Parathyroid adenoma (tissue), 2 donors: ENCODE measurements at regions not wholly inside any gene's neighbourhood (a gene's known extent, or its start where the extent isn't known, plus 50 kb on each side); places are given as distances from the start of the nearest gene placed in this dataset.

Experiments
- H2AFZ ChIP-seq: fragments of 300-600 bp; sonication (generic); one replicate; pipeline ENCODE4 v1.7.0; 2017; ENCODE audit warnings: antibody characterized with exemption, mild to moderate bottlenecking
- H3K27ac ChIP-seq: fragments of 300-600 bp; sonication (generic); one replicate; pipeline ENCODE4 v1.7.0; 2017
- H3K27me3 ChIP-seq: fragments of 300-600 bp; sonication (generic); one replicate; pipeline ENCODE4 v1.7.0; 2017; ENCODE audit warnings: low read length; ENCODE audit not compliant: control insufficient read depth, insufficient read depth
- H3K36me3 ChIP-seq: fragments of 300-600 bp; sonication (generic); one replicate; pipeline ENCODE4 v1.7.0; 2017; ENCODE audit warnings: low read length; ENCODE audit not compliant: control insufficient read depth, insufficient read depth
- H3K4me1 ChIP-seq: fragments of 300-600 bp; sonication (generic); one replicate; pipeline ENCODE4 v1.7.0; 2017; ENCODE audit warnings: control low read depth
- H3K4me2 ChIP-seq: fragments of 300-600 bp; sonication (generic); one replicate; pipeline ENCODE4 v1.7.0; 2017; ENCODE audit warnings: low read length
- H3K4me3 ChIP-seq: fragments of 300-600 bp; sonication (generic); one replicate; pipeline ENCODE4 v1.7.0; 2017; ENCODE audit warnings: low read depth, low read length
- H3K79me2 ChIP-seq: fragments of 300-600 bp; sonication (generic); one replicate; pipeline ENCODE4 v1.7.0; 2017; ENCODE audit warnings: control low read depth
- H3K9ac ChIP-seq: fragments of 300-600 bp; sonication (generic); one replicate; pipeline ENCODE4 v1.7.0; 2017; ENCODE audit warnings: mild to moderate bottlenecking
- H3K9me3 ChIP-seq: fragments of 300-600 bp; sonication (generic); one replicate; pipeline ENCODE4 v1.7.0; 2017; ENCODE audit warnings: low read length; ENCODE audit not compliant: control insufficient read depth
- TF ChIP-seq, protein P1 (sequence below): fragments of 300-600 bp; sonication (generic); IDR thresholded peaks from one replicate; pipeline ENCODE4 v1.7.0; 2017; ENCODE audit warnings: antibody characterized with exemption, mild to moderate bottlenecking
- donor health status: primary hyperparathyroidism.

DNA sequence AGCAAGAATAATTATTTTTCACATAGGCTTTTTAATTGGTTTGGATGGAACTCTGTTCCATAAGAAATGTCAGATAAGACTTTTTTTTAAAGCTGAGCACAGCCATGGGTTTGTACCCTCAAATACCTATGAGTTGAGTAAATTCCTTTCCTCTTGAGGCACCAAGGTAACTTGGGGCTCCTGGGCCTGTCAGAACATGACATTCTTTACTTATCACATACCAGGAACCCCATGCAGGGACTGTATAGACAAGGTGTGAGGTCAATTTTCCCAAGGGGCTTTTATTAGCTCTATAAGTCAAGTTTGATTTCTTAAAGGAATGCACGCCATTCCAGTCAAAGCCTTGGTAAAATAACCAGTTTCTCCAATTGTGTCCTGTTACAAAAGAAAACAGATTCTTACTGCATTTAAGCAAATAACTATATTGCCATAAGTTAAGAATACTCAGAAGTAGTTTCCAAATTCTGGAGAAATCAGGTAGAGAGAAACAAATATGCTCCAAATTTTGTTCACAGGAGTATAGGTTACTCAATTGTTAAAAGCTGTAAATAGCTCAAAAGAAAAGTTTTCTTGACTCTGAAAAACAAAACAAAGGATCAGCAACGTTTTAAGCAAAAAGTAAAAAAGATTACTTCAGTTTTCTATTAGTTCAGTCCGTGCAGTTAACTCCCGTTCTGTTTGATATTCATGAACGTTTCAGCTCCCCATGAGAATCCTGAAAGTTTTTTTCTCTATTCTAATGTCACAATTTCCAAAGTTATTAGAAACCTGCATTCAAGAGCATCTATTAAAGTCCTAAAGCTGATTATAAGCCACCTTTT, 167.5 kb upstream of the NAMPT start:
- no peaks in the 10 kb centered on the region for H3K36me3 ChIP-seq
- H3K9me3 ChIP-seq = no peaks in the 10 kb centered on the region
- no peaks in the 10 kb centered on the region for H3K79me2 ChIP-seq
- H2AFZ ChIP-seq = no peak overlapping the region
- H3K9ac ChIP-seq = no peak overlapping the region
- no peaks in the 10 kb centered on the region for H3K4me1 ChIP-seq
- no peak overlapping the region for H3K27ac ChIP-seq
- no peak overlapping the region for H3K4me2 ChIP-seq
- H3K27me3 ChIP-seq = no peaks in the 10 kb centered on the region
- TF ChIP-seq, protein P1, sequence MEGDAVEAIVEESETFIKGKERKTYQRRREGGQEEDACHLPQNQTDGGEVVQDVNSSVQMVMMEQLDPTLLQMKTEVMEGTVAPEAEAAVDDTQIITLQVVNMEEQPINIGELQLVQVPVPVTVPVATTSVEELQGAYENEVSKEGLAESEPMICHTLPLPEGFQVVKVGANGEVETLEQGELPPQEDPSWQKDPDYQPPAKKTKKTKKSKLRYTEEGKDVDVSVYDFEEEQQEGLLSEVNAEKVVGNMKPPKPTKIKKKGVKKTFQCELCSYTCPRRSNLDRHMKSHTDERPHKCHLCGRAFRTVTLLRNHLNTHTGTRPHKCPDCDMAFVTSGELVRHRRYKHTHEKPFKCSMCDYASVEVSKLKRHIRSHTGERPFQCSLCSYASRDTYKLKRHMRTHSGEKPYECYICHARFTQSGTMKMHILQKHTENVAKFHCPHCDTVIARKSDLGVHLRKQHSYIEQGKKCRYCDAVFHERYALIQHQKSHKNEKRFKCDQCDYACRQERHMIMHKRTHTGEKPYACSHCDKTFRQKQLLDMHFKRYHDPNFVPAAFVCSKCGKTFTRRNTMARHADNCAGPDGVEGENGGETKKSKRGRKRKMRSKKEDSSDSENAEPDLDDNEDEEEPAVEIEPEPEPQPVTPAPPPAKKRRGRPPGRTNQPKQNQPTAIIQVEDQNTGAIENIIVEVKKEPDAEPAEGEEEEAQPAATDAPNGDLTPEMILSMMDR = no peak
- no peak overlapping the region for H3K4me3 ChIP-seq

DNA sequence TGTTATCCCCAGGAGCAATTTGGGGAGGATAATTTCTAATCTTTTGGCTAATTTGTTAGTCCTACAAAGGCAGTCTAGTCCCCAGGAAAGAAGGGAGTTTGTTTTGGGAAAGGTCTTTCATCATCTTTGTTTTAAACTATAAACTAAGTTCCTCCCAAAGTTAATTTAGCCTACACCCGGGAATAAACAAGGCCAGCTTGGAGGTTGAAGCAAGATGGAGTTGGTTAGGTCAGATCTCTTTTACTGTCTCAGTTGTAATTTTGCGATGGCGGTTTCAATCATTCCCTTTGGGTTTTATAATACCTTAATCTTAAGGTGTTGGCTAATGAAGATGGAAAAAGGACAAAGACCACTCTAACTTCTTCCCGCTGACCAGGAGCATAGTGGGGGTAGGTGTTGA, 166.4 kb upstream of the NAMPT start:
- no peaks in the 10 kb centered on the region for H3K27me3 ChIP-seq
- H3K4me3 ChIP-seq = no peak overlapping the region
- H2AFZ ChIP-seq = no peak overlapping the region
- H3K9ac ChIP-seq = no peak overlapping the region
- H3K4me1 ChIP-seq = no peaks in the 10 kb centered on the region
- H3K36me3 ChIP-seq = no peaks in the 10 kb centered on the region
- TF ChIP-seq, protein P1 = no peak
- no peaks in the 10 kb centered on the region for H3K79me2 ChIP-seq
- H3K27ac ChIP-seq = no peak overlapping the region
- no peak overlapping the region for H3K4me2 ChIP-seq
- H3K9me3 ChIP-seq = no peaks in the 10 kb centered on the region

DNA sequence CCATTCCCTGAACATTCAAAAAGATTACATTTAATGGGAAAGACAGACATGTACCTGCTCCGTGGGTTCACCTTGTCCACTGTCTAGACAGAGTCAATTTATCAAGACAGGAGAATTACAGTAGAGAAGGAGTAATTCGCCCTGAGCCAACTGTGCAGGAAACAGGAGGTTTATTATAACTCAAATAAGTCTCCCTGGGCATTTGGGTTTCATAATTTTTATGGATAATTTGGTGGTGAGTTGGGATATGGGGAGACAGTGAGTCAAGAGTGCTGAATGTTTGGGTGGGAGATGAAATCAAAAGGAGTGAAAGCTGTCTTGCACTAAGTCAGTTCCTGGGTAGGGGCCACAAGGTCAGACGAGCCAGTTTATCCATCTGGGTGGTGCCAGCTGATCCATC, 165.9 kb upstream of the NAMPT start:
- Histone ChIP-seq H3K9me3 (no peaks in the 10 kb centered on the region), H3K79me2 (no peaks in the 10 kb centered on the region), H3K9ac (no peak overlapping the region), H3K4me2 (no peak overlapping the region), H3K27ac (no peak overlapping the region), H3K36me3 (no peaks in the 10 kb centered on the region), H3K27me3 (no peaks in the 10 kb centered on the region), H3K4me3 (no peak overlapping the region), H2AFZ (no peak overlapping the region), H3K4me1 (no peaks in the 10 kb centered on the region)
- TF ChIP-seq, protein P1 = no peak

DNA sequence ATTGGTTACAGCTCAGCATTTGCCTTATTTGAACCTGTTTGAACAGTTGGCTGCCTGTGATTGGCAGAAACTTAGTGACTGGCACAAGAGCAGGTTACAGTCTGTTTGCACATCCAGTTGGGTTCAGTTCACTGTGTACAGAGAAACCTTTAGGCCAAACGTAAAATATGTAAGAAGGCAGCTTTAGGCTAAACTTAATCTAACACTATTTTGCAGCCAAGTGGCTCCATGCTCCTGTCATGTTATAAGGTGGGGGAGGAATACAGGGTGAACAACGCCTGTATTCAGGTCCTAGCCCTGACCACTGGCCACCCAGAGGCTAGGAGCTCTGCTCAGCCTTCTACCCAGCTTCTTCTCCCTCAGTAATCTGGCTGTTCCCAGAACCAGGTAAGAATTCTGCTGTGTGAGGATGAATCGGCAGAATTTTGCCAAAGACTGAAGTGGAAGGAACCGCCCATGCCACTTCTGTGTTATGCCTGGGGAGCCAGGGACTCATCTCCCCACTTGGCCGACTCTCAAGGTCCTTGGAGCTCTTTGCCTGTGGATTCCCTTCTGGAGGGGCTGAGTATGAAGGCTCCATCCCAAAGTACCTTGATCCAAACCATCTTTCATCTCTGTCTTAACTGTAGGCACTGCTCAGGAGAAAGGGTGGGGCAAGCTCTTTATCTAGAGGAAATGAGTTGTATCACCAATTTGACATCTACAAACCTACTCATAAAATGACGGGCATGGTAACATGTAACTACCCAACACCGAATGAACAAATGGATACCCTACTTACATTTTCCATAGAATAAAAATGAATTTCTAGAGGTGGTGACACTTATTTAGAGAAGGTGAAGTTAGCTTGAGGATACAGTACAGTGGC, 164.4 kb upstream of the NAMPT start:
- no peaks in the 10 kb centered on the region for H3K4me1 ChIP-seq
- no peaks in the 10 kb centered on the region for H3K36me3 ChIP-seq
- TF ChIP-seq, protein P1 = no peak
- no peaks in the 10 kb centered on the region for H3K9me3 ChIP-seq
- no peak overlapping the region for H3K27ac ChIP-seq
- no peaks in the 10 kb centered on the region for H3K79me2 ChIP-seq
- no peak overlapping the region for H2AFZ ChIP-seq
- H3K27me3 ChIP-seq = no peaks in the 10 kb centered on the region
- H3K4me2 ChIP-seq = no peak overlapping the region
- H3K9ac ChIP-seq = no peak overlapping the region
- no peak overlapping the region for H3K4me3 ChIP-seq
